ENCODE measurements at regions not wholly inside any gene's neighbourhood (a gene's known extent, or its start where the extent isn't known, plus 50 kb on each side); places are given as distances from the start of the nearest gene placed in this dataset.
"Not testable (repeated sequence)": the region's sequence is repeated elsewhere in the genome, so short reads cannot be mapped to it uniquely, and the experiment has no call there.

GRCh38 chrX:63417649-63418048 lies 66.5 kb upstream of the SPIN4 start (continued):
- TF ChIP-seq CSRNP2 (CRISPR knock-in tag; conservative IDR thresholded peaks at IDR 0.05; ENCODE audit: low read depth) = no peak
- TF ChIP-seq ZBTB1 (CRISPR knock-in tag; IDR thresholded peaks at IDR 0.05; ENCODE audit: borderline replicate concordance) = no peak
- no peak for TF ChIP-seq ZBTB25 (CRISPR knock-in tag; IDR thresholded peaks at IDR 0.05)
- TF ChIP-seq SNAPC5 (CRISPR knock-in tag; IDR thresholded peaks at IDR 0.05; ENCODE audit: borderline replicate concordance) = no peak
- TF ChIP-seq ZNF687 (CRISPR knock-in tag; IDR thresholded peaks at IDR 0.05) = no peak
- TF ChIP-seq PRDM10 (CRISPR knock-in tag; IDR thresholded peaks at IDR 0.05; ENCODE audit: low read depth) = no peak
- TF ChIP-seq ZNF746 (CRISPR knock-in tag; IDR thresholded peaks at IDR 0.05) = no peak
- TF ChIP-seq, protein P1, sequence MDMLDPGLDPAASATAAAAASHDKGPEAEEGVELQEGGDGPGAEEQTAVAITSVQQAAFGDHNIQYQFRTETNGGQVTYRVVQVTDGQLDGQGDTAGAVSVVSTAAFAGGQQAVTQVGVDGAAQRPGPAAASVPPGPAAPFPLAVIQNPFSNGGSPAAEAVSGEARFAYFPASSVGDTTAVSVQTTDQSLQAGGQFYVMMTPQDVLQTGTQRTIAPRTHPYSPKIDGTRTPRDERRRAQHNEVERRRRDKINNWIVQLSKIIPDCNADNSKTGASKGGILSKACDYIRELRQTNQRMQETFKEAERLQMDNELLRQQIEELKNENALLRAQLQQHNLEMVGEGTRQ (IDR thresholded peaks at IDR 0.05; ENCODE audit: low read depth, low read length) = no peak
- TF ChIP-seq, protein P1 (CRISPR knock-in tag; IDR thresholded peaks at IDR 0.05; ENCODE audit: borderline replicate concordance) = no peak
- no peak for TF ChIP-seq DPF2 (CRISPR knock-in tag; IDR thresholded peaks at IDR 0.05; ENCODE audit: borderline replicate concordance, low read depth)

- H3K36me3 ChIP-seq (replicated peaks in 1 of 2; ENCODE audit: control insufficient read depth in 1 of 2, insufficient read depth in 2 of 2, low read length in 2 of 2); ATAC-seq; POLR2A ChIA-PET; DNase-seq (ENCODE audit: low spot score); H3K9ac ChIP-seq (ENCODE audit: insufficient read depth, low read depth, low read length); in situ Hi-C loops (cut with HindIII; ENCODE audit: extremely low pct_ligation_motif_present, low pct_unique_long_range_greater_than_20kb); H3K4me3 ChIP-seq (replicated peaks in 1 of 3; ENCODE audit: insufficient read depth in 1 of 3, low read depth in 2 of 3, low read length in 3 of 3); BruUV-seq (replicated peaks); H3K9me3 ChIP-seq (ENCODE audit: low read length); H3K79me2 ChIP-seq (ENCODE audit: insufficient read depth, low read length); H3K27me3 ChIP-seq (ENCODE audit: control insufficient read depth in 1 of 2, insufficient read depth in 2 of 2, low read length in 2 of 2); H3K27ac ChIP-seq (ENCODE audit: extremely low read length, insufficient read depth, low read length); intact Hi-C loops (cut with micrococcal nuclease; ENCODE audit: unreplicated experiment); FAIRE-seq; H4K20me1 ChIP-seq (ENCODE audit: insufficient read depth, low read length); H3K4me2 ChIP-seq (ENCODE audit: low read depth, low read length); CTCF ChIA-PET (ENCODE audit: low intra/inter-chr PET ratio, low total read pairs); H2AFZ ChIP-seq (ENCODE audit: low read length); H3K4me1 ChIP-seq (ENCODE audit: insufficient read depth, low read length): not testable (repeated sequence)
- 57% methylated on average over 5 of the region's 7 CpGs for WGBS (ENCODE audit: low lambda C conversion rate)
Observed at GRCh38 chrX:63409934-63410333, 58.8 kb upstream of the SPIN4 start.

Measured in HepG2 (cell line).